Transverse colon (tissue), 3 donors: ENCODE measurements at regions not wholly inside any gene's neighbourhood (a gene's known extent, or its start where the extent isn't known, plus 50 kb on each side); places are given as distances from the start of the nearest gene placed in this dataset.

Experiments used
- EP300 ChIP-seq: sonication (generic); formaldehyde crosslinking; IDR thresholded peaks from one replicate; pipeline ENCODE4 v1.6.1; 2017; ENCODE audit warnings: antibody characterized with exemption, low read depth
- POLR2A ChIP-seq: fragments of 450-650 bp; IDR thresholded peaks from one replicate; pipeline ENCODE4 v1.6.1; 2016; ENCODE audit warnings: antibody characterized with exemption, mild to moderate bottlenecking, moderate library complexity
- TF ChIP-seq, protein P1 (sequence below), 5 experiments: fragments of 200-600 bp in 3 of 5; fragments of 450-650 bp in 2 of 5; sonication (generic) in 3 of 5; IDR thresholded peaks; 1 replicate in 2 of 5; 2 replicates in 3 of 5; pipeline ENCODE4 v1.5.1; 2016 to 2017; ENCODE audit warnings: antibody characterized with exemption in 5 of 5, inconsistent platforms in 3 of 5, mild to moderate bottlenecking in 2 of 5, moderate library complexity in 1 of 5

DNA sequence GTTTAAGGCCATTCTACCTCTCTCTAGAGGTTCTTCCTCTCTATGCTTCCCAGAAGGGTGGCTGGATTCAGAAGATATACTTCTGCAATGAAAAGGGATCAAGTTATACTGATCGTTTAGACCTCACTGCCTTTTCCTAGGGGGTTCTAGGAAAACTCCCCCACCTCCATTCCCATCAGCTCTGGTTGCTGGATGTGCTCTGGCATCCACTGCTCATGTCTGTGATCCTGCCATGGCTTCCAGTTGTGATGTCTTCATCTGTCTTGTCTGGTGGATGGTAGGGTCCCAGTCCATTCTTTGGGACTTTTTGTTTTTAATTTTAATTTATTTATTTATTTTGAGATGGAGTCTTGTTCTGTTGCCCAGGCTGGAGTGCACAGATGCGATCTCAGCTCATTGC lies 118.4 kb downstream of the BTBD3 start:
- TF ChIP-seq, protein P1, sequence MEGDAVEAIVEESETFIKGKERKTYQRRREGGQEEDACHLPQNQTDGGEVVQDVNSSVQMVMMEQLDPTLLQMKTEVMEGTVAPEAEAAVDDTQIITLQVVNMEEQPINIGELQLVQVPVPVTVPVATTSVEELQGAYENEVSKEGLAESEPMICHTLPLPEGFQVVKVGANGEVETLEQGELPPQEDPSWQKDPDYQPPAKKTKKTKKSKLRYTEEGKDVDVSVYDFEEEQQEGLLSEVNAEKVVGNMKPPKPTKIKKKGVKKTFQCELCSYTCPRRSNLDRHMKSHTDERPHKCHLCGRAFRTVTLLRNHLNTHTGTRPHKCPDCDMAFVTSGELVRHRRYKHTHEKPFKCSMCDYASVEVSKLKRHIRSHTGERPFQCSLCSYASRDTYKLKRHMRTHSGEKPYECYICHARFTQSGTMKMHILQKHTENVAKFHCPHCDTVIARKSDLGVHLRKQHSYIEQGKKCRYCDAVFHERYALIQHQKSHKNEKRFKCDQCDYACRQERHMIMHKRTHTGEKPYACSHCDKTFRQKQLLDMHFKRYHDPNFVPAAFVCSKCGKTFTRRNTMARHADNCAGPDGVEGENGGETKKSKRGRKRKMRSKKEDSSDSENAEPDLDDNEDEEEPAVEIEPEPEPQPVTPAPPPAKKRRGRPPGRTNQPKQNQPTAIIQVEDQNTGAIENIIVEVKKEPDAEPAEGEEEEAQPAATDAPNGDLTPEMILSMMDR (IDR thresholded peaks at IDR 0.05): no peak
- TF ChIP-seq POLR2A (no peak), EP300 (no peak)
